ENCODE measurements at regions not wholly inside any gene's neighbourhood (a gene's known extent, or its start where the extent isn't known, plus 50 kb on each side); places are given as distances from the start of the nearest gene placed in this dataset.

GRCh38 chr21:33125680-33126375, 55.9 kb downstream of the OLIG1 start:
- TF ChIP-seq POLR2AphosphoS5 (IDR thresholded peaks at IDR 0.05; ENCODE audit: low read depth, low read length) (no peak), POLR2A (IDR thresholded peaks at IDR 0.05; ENCODE audit: low read depth, low read length) (no peak), TAF1 (IDR thresholded peaks at IDR 0.05; ENCODE audit: borderline replicate concordance, low read depth, low read length) (no peak)

All from GM12892 (cell line).